Pancreas (tissue), 10 donors: ENCODE measurements at regions not wholly inside any gene's neighbourhood (a gene's known extent, or its start where the extent isn't known, plus 50 kb on each side); places are given as distances from the start of the nearest gene placed in this dataset.

ENCODE experiments used
- ATAC-seq, 4 donors: fragments of 200-7000 bp; cut with Tn5 transposase; one replicate each; pipeline versions ENCODE4 v1.8.0 to v1.9.1; 2020; ENCODE audit warnings: mild to moderate bottlenecking in 4 of 4, moderate library complexity in 4 of 4
- DNase-seq, 6 donors: peaks; one replicate each; pipeline ENCODE4 v3.0.0-alpha.2; 2020
- FAIRE-seq: peaks from 2 replicates; lab custom pipeline; 2012; peaks lifted over from hg19 to GRCh38; lab: Jason Lieb, UNC
- H3K27ac ChIP-seq, 4 donors: fragments of 200-600 bp; sonication (generic); 1 replicate in 3 of 4; 2 replicates in 1 of 4; pipeline versions ENCODE4 v1.5.0 to v1.8.0; 2020
- H3K27me3 ChIP-seq, 4 donors: fragments of 200-600 bp; one replicate each; pipeline ENCODE4 v1.8.0; 2021
- H3K36me3 ChIP-seq, 3 donors: fragments of 200-600 bp; sonication (generic) in 1 of 3; one replicate each; pipeline versions ENCODE4 v1.5.0 to v1.8.0; 2020 to 2021
- H3K4me1 ChIP-seq, 3 donors: fragments of 200-600 bp; one replicate each; pipeline ENCODE4 v1.8.0; 2021
- H3K4me3 ChIP-seq, 4 donors: fragments of 200-600 bp; sonication (generic) in 2 of 4; one replicate each; pipeline versions ENCODE4 v1.5.0 to v1.8.0; 2020 to 2021
- H3K9me3 ChIP-seq, 4 donors: fragments of 200-600 bp; one replicate each; pipeline ENCODE4 v1.8.0; 2021
- WGBS, 2 donors: extraction: QIAGEN DNeasy Blood & Tissue Kit; methylation state at CpG; one replicate each; pipeline ENCODE4 v1.1.7; 2013; 5-methylcytosine and 5-hydroxymethylcytosine counted together
- intact Hi-C, 3 donors: fragments of 100-400 bp; cut with DNase I; formaldehyde crosslinking; loops; one replicate each; pipeline versions ENCODE4 v1.11.1 to v1.14.2; 2022
- TF ChIP-seq, protein P1 (sequence below), 4 donors: fragments of 200-600 bp; sonication (generic) in 3 of 4; IDR thresholded peaks; one replicate each; pipeline versions ENCODE4 v1.5.0 to v1.8.0; 2021; ENCODE audit warnings: antibody characterized with exemption in 4 of 4
- donor health status: healthy with polysubstance abuse.
- donor health status: DM: no; HTN: no; CAD: no; lungs with moderate emphysema.
- donor health status: DM: no; HTN: no; CAD: no.
- donor health status: control.
- donor health status: control.
- donor health status: Bipolar disorder and iron deficiency.
- donor health status: DM: yes; HTN: yes; CAD: no.
- donor health status: DM: no; HTN: no; CAD: no.
- donor health status: DM: no; HTN: no; CAD: no.
- donor health status: DM: yes; HTN: yes; CAD: no.

GRCh38 chr1:22326931-22327330 lies 124.7 kb upstream of the ZBTB40 start:
- 88 to 89% methylated on average over 6 of the region's 6 CpGs for WGBS, 2 donors
- Histone ChIP-seq H3K9me3 (no peaks in the 10 kb centered on the region), H3K27me3 (no peaks in the 10 kb centered on the region), H3K4me3 (no peak overlapping the region), H3K4me1 (no peaks in the 10 kb centered on the region), H3K27ac (no peak overlapping the region), H3K36me3 (no peaks in the 10 kb centered on the region)
- DNase-seq (peak in 1 of 6 donors; percentile 36), FAIRE-seq (no peak), ATAC-seq (no peak)
- intact Hi-C loops: no loop called here
- TF ChIP-seq, protein P1, sequence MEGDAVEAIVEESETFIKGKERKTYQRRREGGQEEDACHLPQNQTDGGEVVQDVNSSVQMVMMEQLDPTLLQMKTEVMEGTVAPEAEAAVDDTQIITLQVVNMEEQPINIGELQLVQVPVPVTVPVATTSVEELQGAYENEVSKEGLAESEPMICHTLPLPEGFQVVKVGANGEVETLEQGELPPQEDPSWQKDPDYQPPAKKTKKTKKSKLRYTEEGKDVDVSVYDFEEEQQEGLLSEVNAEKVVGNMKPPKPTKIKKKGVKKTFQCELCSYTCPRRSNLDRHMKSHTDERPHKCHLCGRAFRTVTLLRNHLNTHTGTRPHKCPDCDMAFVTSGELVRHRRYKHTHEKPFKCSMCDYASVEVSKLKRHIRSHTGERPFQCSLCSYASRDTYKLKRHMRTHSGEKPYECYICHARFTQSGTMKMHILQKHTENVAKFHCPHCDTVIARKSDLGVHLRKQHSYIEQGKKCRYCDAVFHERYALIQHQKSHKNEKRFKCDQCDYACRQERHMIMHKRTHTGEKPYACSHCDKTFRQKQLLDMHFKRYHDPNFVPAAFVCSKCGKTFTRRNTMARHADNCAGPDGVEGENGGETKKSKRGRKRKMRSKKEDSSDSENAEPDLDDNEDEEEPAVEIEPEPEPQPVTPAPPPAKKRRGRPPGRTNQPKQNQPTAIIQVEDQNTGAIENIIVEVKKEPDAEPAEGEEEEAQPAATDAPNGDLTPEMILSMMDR (IDR thresholded peaks at IDR 0.05): no peak

DNA sequence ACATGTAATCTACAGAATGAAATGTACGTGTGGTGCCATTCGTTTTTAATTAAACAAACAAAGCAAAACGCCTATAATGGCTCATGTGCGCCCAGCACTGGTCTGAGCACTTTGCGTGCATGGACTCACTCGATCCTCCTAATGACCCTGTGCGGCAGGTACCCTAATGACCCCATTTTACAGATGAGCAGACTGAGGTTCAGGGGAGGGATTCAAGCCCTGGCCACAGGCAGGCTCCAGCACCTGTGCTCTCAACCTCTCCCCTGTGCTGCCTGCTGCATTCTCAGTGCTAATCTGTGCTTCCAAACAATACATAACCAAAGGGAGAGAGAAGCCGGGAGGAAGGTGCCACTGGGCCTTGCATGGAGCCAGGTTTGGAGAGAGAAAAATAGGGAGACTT lies 124.2 kb upstream of the ZBTB40 start:
- Histone ChIP-seq H3K9me3 (no peaks in the 10 kb centered on the region), H3K36me3 (no peaks in the 10 kb centered on the region), H3K27ac (no peak overlapping the region), H3K27me3 (no peaks in the 10 kb centered on the region), H3K4me1 (no peaks in the 10 kb centered on the region), H3K4me3 (no peak overlapping the region)
- DNase-seq: peak in 1 of 6 donors; percentile 8
- 90 to 96% methylated on average over 8 of the region's 8 CpGs for WGBS, 2 donors
- FAIRE-seq: no peak
- ATAC-seq: no peak
- TF ChIP-seq, protein P1 (IDR thresholded peaks at IDR 0.05): no peak
- intact Hi-C loops: no loop called here

GRCh38 chr1:22328331-22329147 lies 123.1 kb upstream of the ZBTB40 start:
- DNase-seq (peak in 1 of 6 donors; percentile 32), FAIRE-seq (no peak), ATAC-seq (no peak)
- Histone ChIP-seq H3K9me3 (no peaks in the 10 kb centered on the region), H3K4me3 (no peak overlapping the region), H3K4me1 (no peaks in the 10 kb centered on the region), H3K36me3 (no peaks in the 10 kb centered on the region), H3K27ac (no peak overlapping the region), H3K27me3 (no peaks in the 10 kb centered on the region)
- TF ChIP-seq, protein P1 (IDR thresholded peaks at IDR 0.05): no peak
- intact Hi-C loops: no loop called here
- 64 to 65% methylated on average over 17 of the region's 17 CpGs for WGBS, 2 donors

DNA sequence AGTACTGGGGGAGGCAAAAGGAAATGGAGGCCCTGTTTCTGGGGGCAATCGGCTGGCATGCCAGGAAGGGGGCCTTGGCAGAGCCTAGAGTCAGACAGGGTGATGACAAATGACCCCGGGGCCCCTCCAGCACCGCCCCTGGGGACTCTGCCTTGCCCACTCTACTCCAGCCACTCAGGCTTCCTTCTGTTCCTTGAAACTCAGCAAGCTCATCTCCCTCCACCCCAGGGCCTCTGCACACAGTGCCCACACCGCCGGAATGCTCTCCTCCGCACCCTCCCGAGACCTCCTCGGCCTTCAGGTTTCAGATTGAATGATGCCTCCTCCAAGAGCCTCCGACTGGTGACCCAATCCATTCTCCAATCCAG lies 122.5 kb upstream of the ZBTB40 start:
- Histone ChIP-seq H3K4me3 (no peak overlapping the region), H3K27ac (no peak overlapping the region), H3K27me3 (no peaks in the 10 kb centered on the region), H3K4me1 (no peaks in the 10 kb centered on the region), H3K36me3 (no peaks in the 10 kb centered on the region), H3K9me3 (no peaks in the 10 kb centered on the region)
- 83 to 86% methylated on average over 9 of the region's 9 CpGs for WGBS, 2 donors
- intact Hi-C loops: no loop called here
- no peak for FAIRE-seq
- TF ChIP-seq, protein P1 (IDR thresholded peaks at IDR 0.05): no peak
- peak in 1 of 6 donors; percentile 46 for DNase-seq
- no peak for ATAC-seq

- H3K9me3 ChIP-seq: no peaks in the 10 kb centered on the region
- H3K36me3 ChIP-seq: no peaks in the 10 kb centered on the region
- intact Hi-C loops: no loop called here
- 79 to 85% methylated on average over 13 of the region's 13 CpGs for WGBS, 2 donors
- no peaks in the 10 kb centered on the region for H3K4me1 ChIP-seq
- TF ChIP-seq, protein P1 (IDR thresholded peaks at IDR 0.05): no peak
- no peaks in the 10 kb centered on the region for H3K27me3 ChIP-seq
- no peak for ATAC-seq
- FAIRE-seq: no peak
- no peak overlapping the region for H3K4me3 ChIP-seq
- DNase-seq: peak in 1 of 6 donors; percentile 30
- no peak overlapping the region for H3K27ac ChIP-seq
Observed at GRCh38 chr1:22330092-22330759, 121.4 kb upstream of the ZBTB40 start.
